ENCODE measurements at regions not wholly inside any gene's neighbourhood (a gene's known extent, or its start where the extent isn't known, plus 50 kb on each side); places are given as distances from the start of the nearest gene placed in this dataset.

- TF ChIP-seq POLR2AphosphoS5 (IDR thresholded peaks at IDR 0.05; ENCODE audit: low read depth), result no peak
- no peak for TF ChIP-seq CTCF (conservative IDR thresholded peaks at IDR 0.05; ENCODE audit: low read depth in 2 of 2)
- no peak for TF ChIP-seq JUNB (IDR thresholded peaks at IDR 0.05; ENCODE audit: unreplicated experiment)
- TF ChIP-seq EZH2 (IDR thresholded peaks at IDR 0.05; ENCODE audit: low read depth, unreplicated experiment), result no peak
- no peak for TF ChIP-seq EZH2phosphoT487 (IDR thresholded peaks at IDR 0.05; ENCODE audit: unreplicated experiment)
- TF ChIP-seq CREB1 (CRISPR knock-in tag; IDR thresholded peaks at IDR 0.05; ENCODE audit: low read depth), result no peak
- no peak for TF ChIP-seq ZNF114 (CRISPR knock-in tag; IDR thresholded peaks at IDR 0.05)
- TF ChIP-seq REST (IDR thresholded peaks at IDR 0.05; ENCODE audit: unreplicated experiment), result no peak
- no peak for TF ChIP-seq NANOG (IDR thresholded peaks at IDR 0.05; ENCODE audit: borderline replicate concordance)
- TF ChIP-seq STAT1 (IDR thresholded peaks at IDR 0.05; ENCODE audit: unreplicated experiment), result no peak
- TF ChIP-seq ZNF331 (CRISPR knock-in tag; IDR thresholded peaks at IDR 0.05; ENCODE audit: low read depth), result no peak
- TF ChIP-seq, protein P1, sequence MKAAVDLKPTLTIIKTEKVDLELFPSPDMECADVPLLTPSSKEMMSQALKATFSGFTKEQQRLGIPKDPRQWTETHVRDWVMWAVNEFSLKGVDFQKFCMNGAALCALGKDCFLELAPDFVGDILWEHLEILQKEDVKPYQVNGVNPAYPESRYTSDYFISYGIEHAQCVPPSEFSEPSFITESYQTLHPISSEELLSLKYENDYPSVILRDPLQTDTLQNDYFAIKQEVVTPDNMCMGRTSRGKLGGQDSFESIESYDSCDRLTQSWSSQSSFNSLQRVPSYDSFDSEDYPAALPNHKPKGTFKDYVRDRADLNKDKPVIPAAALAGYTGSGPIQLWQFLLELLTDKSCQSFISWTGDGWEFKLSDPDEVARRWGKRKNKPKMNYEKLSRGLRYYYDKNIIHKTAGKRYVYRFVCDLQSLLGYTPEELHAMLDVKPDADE (IDR thresholded peaks at IDR 0.05), result no peak
- TF ChIP-seq, protein P2, sequence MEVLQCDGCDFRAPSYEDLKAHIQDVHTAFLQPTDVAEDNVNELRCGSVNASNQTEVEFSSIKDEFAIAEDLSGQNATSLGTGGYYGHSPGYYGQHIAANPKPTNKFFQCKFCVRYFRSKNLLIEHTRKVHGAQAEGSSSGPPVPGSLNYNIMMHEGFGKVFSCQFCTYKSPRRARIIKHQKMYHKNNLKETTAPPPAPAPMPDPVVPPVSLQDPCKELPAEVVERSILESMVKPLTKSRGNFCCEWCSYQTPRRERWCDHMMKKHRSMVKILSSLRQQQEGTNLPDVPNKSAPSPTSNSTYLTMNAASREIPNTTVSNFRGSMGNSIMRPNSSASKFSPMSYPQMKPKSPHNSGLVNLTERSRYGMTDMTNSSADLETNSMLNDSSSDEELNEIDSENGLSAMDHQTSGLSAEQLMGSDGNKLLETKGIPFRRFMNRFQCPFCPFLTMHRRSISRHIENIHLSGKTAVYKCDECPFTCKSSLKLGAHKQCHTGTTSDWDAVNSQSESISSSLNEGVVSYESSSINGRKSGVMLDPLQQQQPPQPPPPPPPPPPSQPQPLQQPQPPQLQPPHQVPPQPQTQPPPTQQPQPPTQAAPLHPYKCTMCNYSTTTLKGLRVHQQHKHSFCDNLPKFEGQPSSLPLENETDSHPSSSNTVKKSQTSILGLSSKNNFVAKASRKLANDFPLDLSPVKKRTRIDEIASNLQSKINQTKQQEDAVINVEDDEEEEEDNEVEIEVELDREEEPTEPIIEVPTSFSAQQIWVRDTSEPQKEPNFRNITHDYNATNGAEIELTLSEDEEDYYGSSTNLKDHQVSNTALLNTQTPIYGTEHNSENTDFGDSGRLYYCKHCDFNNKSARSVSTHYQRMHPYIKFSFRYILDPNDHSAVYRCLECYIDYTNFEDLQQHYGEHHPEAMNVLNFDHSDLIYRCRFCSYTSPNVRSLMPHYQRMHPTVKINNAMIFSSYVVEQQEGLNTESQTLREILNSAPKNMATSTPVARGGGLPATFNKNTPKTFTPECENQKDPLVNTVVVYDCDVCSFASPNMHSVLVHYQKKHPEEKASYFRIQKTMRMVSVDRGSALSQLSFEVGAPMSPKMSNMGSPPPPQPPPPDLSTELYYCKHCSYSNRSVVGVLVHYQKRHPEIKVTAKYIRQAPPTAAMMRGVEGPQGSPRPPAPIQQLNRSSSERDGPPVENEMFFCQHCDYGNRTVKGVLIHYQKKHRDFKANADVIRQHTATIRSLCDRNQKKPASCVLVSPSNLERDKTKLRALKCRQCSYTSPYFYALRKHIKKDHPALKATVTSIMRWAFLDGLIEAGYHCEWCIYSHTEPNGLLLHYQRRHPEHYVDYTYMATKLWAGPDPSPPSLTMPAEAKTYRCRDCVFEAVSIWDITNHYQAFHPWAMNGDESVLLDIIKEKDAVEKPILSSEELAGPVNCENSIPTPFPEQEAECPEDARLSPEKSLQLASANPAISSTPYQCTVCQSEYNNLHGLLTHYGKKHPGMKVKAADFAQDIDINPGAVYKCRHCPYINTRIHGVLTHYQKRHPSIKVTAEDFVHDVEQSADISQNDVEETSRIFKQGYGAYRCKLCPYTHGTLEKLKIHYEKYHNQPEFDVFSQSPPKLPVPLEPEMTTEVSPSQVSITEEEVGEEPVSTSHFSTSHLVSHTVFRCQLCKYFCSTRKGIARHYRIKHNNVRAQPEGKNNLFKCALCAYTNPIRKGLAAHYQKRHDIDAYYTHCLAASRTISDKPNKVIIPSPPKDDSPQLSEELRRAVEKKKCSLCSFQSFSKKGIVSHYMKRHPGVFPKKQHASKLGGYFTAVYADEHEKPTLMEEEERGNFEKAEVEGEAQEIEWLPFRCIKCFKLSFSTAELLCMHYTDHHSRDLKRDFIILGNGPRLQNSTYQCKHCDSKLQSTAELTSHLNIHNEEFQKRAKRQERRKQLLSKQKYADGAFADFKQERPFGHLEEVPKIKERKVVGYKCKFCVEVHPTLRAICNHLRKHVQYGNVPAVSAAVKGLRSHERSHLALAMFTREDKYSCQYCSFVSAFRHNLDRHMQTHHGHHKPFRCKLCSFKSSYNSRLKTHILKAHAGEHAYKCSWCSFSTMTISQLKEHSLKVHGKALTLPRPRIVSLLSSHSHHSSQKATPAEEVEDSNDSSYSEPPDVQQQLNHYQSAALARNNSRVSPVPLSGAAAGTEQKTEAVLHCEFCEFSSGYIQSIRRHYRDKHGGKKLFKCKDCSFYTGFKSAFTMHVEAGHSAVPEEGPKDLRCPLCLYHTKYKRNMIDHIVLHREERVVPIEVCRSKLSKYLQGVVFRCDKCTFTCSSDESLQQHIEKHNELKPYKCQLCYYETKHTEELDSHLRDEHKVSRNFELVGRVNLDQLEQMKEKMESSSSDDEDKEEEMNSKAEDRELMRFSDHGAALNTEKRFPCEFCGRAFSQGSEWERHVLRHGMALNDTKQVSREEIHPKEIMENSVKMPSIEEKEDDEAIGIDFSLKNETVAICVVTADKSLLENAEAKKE (CRISPR knock-in tag; IDR thresholded peaks at IDR 0.05), result no peak
These were observed 221.7 kb upstream of the TMC3 start for GRCh38 chr15:81595752-81596151.

All from GM23338 (cell line).